IMR-90 (cell line): ENCODE measurements at regions not wholly inside any gene's neighbourhood (a gene's known extent, or its start where the extent isn't known, plus 50 kb on each side); places are given as distances from the start of the nearest gene placed in this dataset.

Source experiments
- ATAC-seq: fragments of 200-7000 bp; cut with Tn5 transposase; 2 replicates; pipeline ENCODE4 v1.9.1; 2020; ENCODE audit warnings: low read depth, mild to moderate bottlenecking, moderate library complexity
- BruUV-seq: library from RNA; stranded (reverse); fragments of 400-500 nt; replicated peaks from 2 replicates; lab custom pipeline; 2021; lab: Mats Ljungman, UMichigan
- CTCF ChIA-PET: fragments of 300-600 bp; formaldehyde crosslinking; extraction: SDS; loops from one replicate; lab custom pipeline; 2021; ENCODE audit warnings: antibody characterized with exemption; lab: Yijun Ruan, JAX
- POLR2A ChIA-PET: fragments of 300-600 bp; sonication (Branson Sonifier 250); formaldehyde crosslinking; loops from one replicate; lab custom pipeline; 2022; ENCODE audit warnings: antibody characterized with exemption; ENCODE audit not compliant: unreplicated experiment; lab: Charles Lee
- DNase-seq: peaks from one replicate; pipeline ENCODE4 v3.0.0; 2013
- H2AFZ ChIP-seq: replicated peaks from 2 replicates; pipeline ENCODE3; 2013; ENCODE audit warnings: low read length, mild to moderate bottlenecking; ENCODE audit not compliant: poor library complexity
- H2AK5ac ChIP-seq: 2 replicates; pipeline ENCODE4 v1.6.1; 2013; ENCODE audit warnings: low read depth, low read length, inconsistent platforms
- H2AK9ac ChIP-seq: replicated peaks from 2 replicates; pipeline ENCODE3; 2013; ENCODE audit warnings: mild to moderate bottlenecking, low read depth, low read length, moderate library complexity; ENCODE audit not compliant: poor library complexity
- H2BK120ac ChIP-seq: 2 replicates; pipeline ENCODE4 v1.6.1; 2013; ENCODE audit warnings: low read depth, low read length, inconsistent platforms
- H2BK15ac ChIP-seq: 3 replicates; pipeline ENCODE4 v1.6.1; 2013; ENCODE audit warnings: low read depth, low read length, inconsistent platforms
- H2BK20ac ChIP-seq: 2 replicates; pipeline ENCODE4 v1.6.1; 2013; ENCODE audit warnings: low read depth, mild to moderate bottlenecking, inconsistent platforms, low read length, moderate library complexity
- H2BK5ac ChIP-seq: 2 replicates; pipeline ENCODE4 v1.6.1; 2013; ENCODE audit warnings: mild to moderate bottlenecking, low read depth, low read length, inconsistent platforms; ENCODE audit not compliant: poor library complexity, severe bottlenecking
- H3K14ac ChIP-seq: replicated peaks from 2 replicates; pipeline ENCODE4 v1.6.1; 2013; ENCODE audit warnings: low read depth, low read length, inconsistent platforms
- H3K18ac ChIP-seq: 2 replicates; pipeline ENCODE4 v1.6.1; 2013; ENCODE audit warnings: low read depth, low read length, control low read depth
- H3K23ac ChIP-seq: 2 replicates; pipeline ENCODE4 v1.6.1; 2013; ENCODE audit warnings: low read depth, low read length, inconsistent platforms
- H3K27ac ChIP-seq: 2 replicates; pipeline ENCODE4 v1.5.1; 2013; ENCODE audit warnings: mild to moderate bottlenecking, control low read depth, low read length; ENCODE audit not compliant: insufficient read depth
- H3K27me3 ChIP-seq: 2 replicates; pipeline ENCODE4 v1.6.1; 2013; ENCODE audit warnings: low read length; ENCODE audit not compliant: control insufficient read depth, insufficient read depth
- H3K36me3 ChIP-seq: 2 replicates; pipeline ENCODE4 v1.6.1; 2013; ENCODE audit warnings: low read length, mixed read lengths; ENCODE audit not compliant: control insufficient read depth, insufficient read depth
- H3K4ac ChIP-seq: 2 replicates; pipeline ENCODE4 v1.6.1; 2013; ENCODE audit warnings: low read depth, low read length, inconsistent platforms
- H3K4me1 ChIP-seq: 2 replicates; pipeline ENCODE4 v1.6.1; 2013; ENCODE audit warnings: low read length, mixed read lengths; ENCODE audit not compliant: control insufficient read depth, insufficient read depth
- H3K4me2 ChIP-seq: 2 replicates; pipeline ENCODE4 v1.6.1; 2013; ENCODE audit warnings: low read depth, mild to moderate bottlenecking, control low read depth, low read length, moderate library complexity
- H3K4me3 ChIP-seq: 2 replicates; pipeline ENCODE4 v1.5.1; 2013; ENCODE audit warnings: low read depth, mild to moderate bottlenecking, control low read depth, low read length, moderate library complexity; ENCODE audit not compliant: insufficient read depth
- H3K56ac ChIP-seq: 2 replicates; pipeline ENCODE4 v1.6.1; 2013; ENCODE audit warnings: low read length, inconsistent platforms; ENCODE audit not compliant: insufficient read depth; ENCODE audit errors: extremely low read depth
- H3K79me1 ChIP-seq, 2 experiments: 2 replicates each; pipeline ENCODE4 v1.6.1; 2013; ENCODE audit warnings: low read length in 2 of 2, inconsistent platforms in 1 of 2, low read depth in 1 of 2
- H3K9ac ChIP-seq: 2 replicates; pipeline ENCODE4 v1.6.1; 2013; ENCODE audit warnings: low read depth, low read length, control low read depth
- H3K9me1 ChIP-seq: 2 replicates; pipeline ENCODE4 v1.6.1; 2013; ENCODE audit warnings: low read length, inconsistent platforms; ENCODE audit not compliant: insufficient read depth
- H3K9me3 ChIP-seq: 2 replicates; pipeline ENCODE4 v1.6.1; 2013; ENCODE audit warnings: low read length; ENCODE audit not compliant: control insufficient read depth, insufficient read depth
- H4K20me1 ChIP-seq: 2 replicates; pipeline ENCODE4 v1.6.1; 2013; ENCODE audit warnings: low read length, inconsistent platforms; ENCODE audit not compliant: insufficient read depth
- H4K5ac ChIP-seq: 2 replicates; pipeline ENCODE4 v1.6.1; 2013; ENCODE audit warnings: mild to moderate bottlenecking, low read depth, low read length, control low read depth
- H4K8ac ChIP-seq, 2 experiments: 2 replicates each; pipeline ENCODE4 v1.6.1; 2013; ENCODE audit warnings: low read depth in 2 of 2, low read length in 2 of 2, control low read depth in 1 of 2, inconsistent platforms in 1 of 2
- H4K91ac ChIP-seq: 2 replicates; pipeline ENCODE4 v1.6.1; 2013; ENCODE audit warnings: low read depth, low read length, inconsistent platforms; ENCODE audit not compliant: insufficient read depth
- BHLHE40 ChIP-seq: fragments of 150-350 bp; IDR thresholded peaks from 2 replicates; pipeline ENCODE4 v1.6.1; 2016; ENCODE audit warnings: mild to moderate bottlenecking, low read depth, low read length
- CEBPB ChIP-seq: IDR thresholded peaks from 2 replicates; pipeline ENCODE4 v1.6.1; 2012; ENCODE audit warnings: low read depth, low read length, improper control_type of control experiment
- CHD1 ChIP-seq: IDR thresholded peaks from 2 replicates; pipeline ENCODE4 v1.6.1; 2012; ENCODE audit warnings: low read depth, low read length, improper control_type of control experiment
- FOS ChIP-seq: fragments of 150-350 bp; IDR thresholded peaks from 2 replicates; pipeline ENCODE4 v1.6.1; 2016; ENCODE audit warnings: low read depth, low read length
- MAFK ChIP-seq: IDR thresholded peaks from 2 replicates; pipeline ENCODE4 v1.6.1; 2012; ENCODE audit warnings: low read depth, low read length, improper control_type of control experiment
- MAZ ChIP-seq: IDR thresholded peaks from 2 replicates; pipeline ENCODE4 v1.6.1; 2012; ENCODE audit warnings: low read depth, mild to moderate bottlenecking, low read length, improper control_type of control experiment, moderate library complexity, borderline replicate concordance
- MXI1 ChIP-seq: IDR thresholded peaks from 2 replicates; pipeline ENCODE4 v1.6.1; 2012; ENCODE audit warnings: low read depth, mild to moderate bottlenecking, low read length, moderate library complexity, borderline replicate concordance
- NFE2L2 ChIP-seq: fragments of 150-350 bp; IDR thresholded peaks from 2 replicates; pipeline ENCODE4 v1.6.1; 2016; ENCODE audit warnings: low read depth, mild to moderate bottlenecking, low read length
- POLR2A ChIP-seq: IDR thresholded peaks from 2 replicates; pipeline ENCODE4 v1.6.1; 2012; ENCODE audit warnings: mild to moderate bottlenecking, low read depth, low read length
- RAD21 ChIP-seq: IDR thresholded peaks from 2 replicates; pipeline ENCODE4 v1.6.1; 2012; ENCODE audit warnings: low read length, improper control_type of control experiment
- RCOR1 ChIP-seq: IDR thresholded peaks from 2 replicates; pipeline ENCODE4 v1.6.1; 2012; ENCODE audit warnings: mild to moderate bottlenecking, low read length, improper control_type of control experiment; ENCODE audit not compliant: insufficient replicate concordance
- RFX5 ChIP-seq: IDR thresholded peaks from 2 replicates; pipeline ENCODE4 v1.8.0; 2012; ENCODE audit warnings: low read depth, mild to moderate bottlenecking, low read length, moderate library complexity
- SMC3 ChIP-seq: fragments of 150-350 bp; IDR thresholded peaks from 2 replicates; pipeline ENCODE4 v1.6.1; 2016; ENCODE audit warnings: low read depth, mild to moderate bottlenecking, antibody characterized with exemption, low read length, moderate library complexity
- WGBS, 2 experiments: methylation state at CpG; one replicate each; pipeline versions ENCODE4 v1.1.5 to v1.1.7; 2013; ENCODE audit warnings: missing lambda C conversion rate in 2 of 2; ENCODE audit not compliant: insufficient read length in 1 of 2; ENCODE audit errors: extremely low coverage in 2 of 2; 5-methylcytosine and 5-hydroxymethylcytosine counted together
- dilution Hi-C: fragments of 300-500 bp; cut with HindIII; formaldehyde crosslinking; loops from one replicate; pipeline ENCODE4 v1.14.3; 2018; ENCODE audit warnings: low sequenced_read_pairs; ENCODE audit not compliant: unreplicated experiment
- in situ Hi-C: fragments of 300-500 bp; cut with MboI; formaldehyde crosslinking; loops from 3 replicates; pipeline ENCODE4 v1.14.3; 2019; ENCODE audit warnings: low sequenced_read_pairs, inconsistent platforms, mixed read lengths
- intact Hi-C: fragments of 100-400 bp; cut with micrococcal nuclease; formaldehyde crosslinking; loops from 2 replicates; pipeline ENCODE4 v1.10.0; 2022
- TF ChIP-seq, protein P1 (sequence below): fragments of 150-350 bp; IDR thresholded peaks from 2 replicates; pipeline ENCODE4 v1.6.1; 2016; ENCODE audit warnings: low read depth, mild to moderate bottlenecking, low read length, moderate library complexity, borderline replicate concordance
- TF ChIP-seq, protein P2 (sequence below): fragments of 150-350 bp; IDR thresholded peaks from 2 replicates; pipeline ENCODE4 v1.6.1; 2017; ENCODE audit warnings: mild to moderate bottlenecking, antibody characterized with exemption, low read length, low read depth
- TF ChIP-seq, protein P3 (sequence below): conservative IDR thresholded peaks from 2 replicates; pipeline ENCODE4 v1.5.1; 2012; ENCODE audit warnings: mild to moderate bottlenecking, low read depth, low read length, improper control_type of control experiment

DNA sequence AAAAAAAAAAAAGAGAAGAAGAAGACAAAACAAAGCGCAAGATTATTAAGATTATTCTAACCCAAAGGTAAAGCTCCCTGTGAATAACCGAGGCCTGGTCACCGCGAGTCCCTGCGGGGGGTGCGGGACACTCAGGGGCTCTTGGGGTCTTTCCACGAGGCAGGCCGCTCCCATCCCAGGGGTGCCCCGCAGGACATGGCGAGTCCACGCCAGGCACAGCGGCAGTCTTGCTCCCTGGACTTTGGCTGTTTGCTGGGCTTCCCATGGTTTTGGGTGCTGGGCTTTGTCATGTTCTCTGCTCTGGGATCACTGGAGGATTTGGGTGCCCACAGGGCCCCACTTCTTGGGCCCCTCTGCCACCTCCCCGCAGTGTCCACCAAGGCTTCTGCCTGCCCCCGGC, 137.4 kb upstream of the TCERG1L start:
- Histone ChIP-seq H2BK120ac (no peak overlapping the region), H3K4me2 (no peak overlapping the region), H3K14ac (no peak overlapping the region), H3K23ac (no peak overlapping the region), H2AK9ac (no peak overlapping the region), H2AFZ (no peak overlapping the region), H4K5ac (no peak overlapping the region), H3K79me1 (no peaks in the 10 kb centered on the region), H3K56ac (no peak overlapping the region), H4K20me1 (no peaks in the 10 kb centered on the region), H2BK15ac (no peak overlapping the region), H4K91ac (no peak overlapping the region), H3K36me3 (no peaks in the 10 kb centered on the region), H3K18ac (no peak overlapping the region), H3K4ac (no peak overlapping the region), H4K8ac (no peak overlapping the region), H3K9me3 (peaks cover 47% of the 10 kb centered on the region), H2BK20ac (no peak overlapping the region), H3K4me1 (no peaks in the 10 kb centered on the region), H2BK5ac (no peak overlapping the region), H3K9me1 (no peaks in the 10 kb centered on the region), H3K9ac (no peak overlapping the region), H3K27me3 (no peaks in the 10 kb centered on the region), H3K27ac (no peak overlapping the region), H2AK5ac (no peak overlapping the region), H3K4me3 (no peak overlapping the region)
- DNase-seq (no peak), ATAC-seq (no peak)
- intact Hi-C loops (no loop called here), dilution Hi-C loops (no loop called here), in situ Hi-C loops (no loop called here)
- no peak for TF ChIP-seq CHD1
- TF ChIP-seq, protein P1, sequence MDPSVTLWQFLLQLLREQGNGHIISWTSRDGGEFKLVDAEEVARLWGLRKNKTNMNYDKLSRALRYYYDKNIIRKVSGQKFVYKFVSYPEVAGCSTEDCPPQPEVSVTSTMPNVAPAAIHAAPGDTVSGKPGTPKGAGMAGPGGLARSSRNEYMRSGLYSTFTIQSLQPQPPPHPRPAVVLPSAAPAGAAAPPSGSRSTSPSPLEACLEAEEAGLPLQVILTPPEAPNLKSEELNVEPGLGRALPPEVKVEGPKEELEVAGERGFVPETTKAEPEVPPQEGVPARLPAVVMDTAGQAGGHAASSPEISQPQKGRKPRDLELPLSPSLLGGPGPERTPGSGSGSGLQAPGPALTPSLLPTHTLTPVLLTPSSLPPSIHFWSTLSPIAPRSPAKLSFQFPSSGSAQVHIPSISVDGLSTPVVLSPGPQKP = no peak
- TF ChIP-seq MXI1 = no peak
- TF ChIP-seq NFE2L2 = no peak
- TF ChIP-seq, protein P2, sequence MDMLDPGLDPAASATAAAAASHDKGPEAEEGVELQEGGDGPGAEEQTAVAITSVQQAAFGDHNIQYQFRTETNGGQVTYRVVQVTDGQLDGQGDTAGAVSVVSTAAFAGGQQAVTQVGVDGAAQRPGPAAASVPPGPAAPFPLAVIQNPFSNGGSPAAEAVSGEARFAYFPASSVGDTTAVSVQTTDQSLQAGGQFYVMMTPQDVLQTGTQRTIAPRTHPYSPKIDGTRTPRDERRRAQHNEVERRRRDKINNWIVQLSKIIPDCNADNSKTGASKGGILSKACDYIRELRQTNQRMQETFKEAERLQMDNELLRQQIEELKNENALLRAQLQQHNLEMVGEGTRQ = no peak
- TF ChIP-seq MAFK = no peak
- TF ChIP-seq POLR2A = no peak
- no peak for TF ChIP-seq CEBPB
- TF ChIP-seq RFX5 = no peak
- TF ChIP-seq, protein P3, sequence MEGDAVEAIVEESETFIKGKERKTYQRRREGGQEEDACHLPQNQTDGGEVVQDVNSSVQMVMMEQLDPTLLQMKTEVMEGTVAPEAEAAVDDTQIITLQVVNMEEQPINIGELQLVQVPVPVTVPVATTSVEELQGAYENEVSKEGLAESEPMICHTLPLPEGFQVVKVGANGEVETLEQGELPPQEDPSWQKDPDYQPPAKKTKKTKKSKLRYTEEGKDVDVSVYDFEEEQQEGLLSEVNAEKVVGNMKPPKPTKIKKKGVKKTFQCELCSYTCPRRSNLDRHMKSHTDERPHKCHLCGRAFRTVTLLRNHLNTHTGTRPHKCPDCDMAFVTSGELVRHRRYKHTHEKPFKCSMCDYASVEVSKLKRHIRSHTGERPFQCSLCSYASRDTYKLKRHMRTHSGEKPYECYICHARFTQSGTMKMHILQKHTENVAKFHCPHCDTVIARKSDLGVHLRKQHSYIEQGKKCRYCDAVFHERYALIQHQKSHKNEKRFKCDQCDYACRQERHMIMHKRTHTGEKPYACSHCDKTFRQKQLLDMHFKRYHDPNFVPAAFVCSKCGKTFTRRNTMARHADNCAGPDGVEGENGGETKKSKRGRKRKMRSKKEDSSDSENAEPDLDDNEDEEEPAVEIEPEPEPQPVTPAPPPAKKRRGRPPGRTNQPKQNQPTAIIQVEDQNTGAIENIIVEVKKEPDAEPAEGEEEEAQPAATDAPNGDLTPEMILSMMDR = no peak
- TF ChIP-seq MAZ = no peak
- no peak for TF ChIP-seq RCOR1
- no peak for TF ChIP-seq SMC3
- no peak for TF ChIP-seq RAD21
- TF ChIP-seq BHLHE40 = no peak
- no peak for TF ChIP-seq FOS
- ChIA-PET POLR2A (no interaction called here), CTCF (no interaction called here)
- 95% methylated on average over 7 of the region's 14 CpGs; no CpG with 5 or more reads in 1 of the 2 experiments for WGBS, 2 experiments
- BruUV-seq = no TSS peak
